ENCODE measurements at regions not wholly inside any gene's neighbourhood (a gene's known extent, or its start where the extent isn't known, plus 50 kb on each side); places are given as distances from the start of the nearest gene placed in this dataset.
A peak's percentile ranks its signal among the peaks of the same experiment; 100 is the strongest.
"Not testable (repeated sequence)": the region's sequence is repeated elsewhere in the genome, so short reads cannot be mapped to it uniquely, and the experiment has no call there.

- no peak for DNase-seq
Measured at GRCh38 chr7:113775804-113776203, 143.0 kb downstream of the PPP1R3A start.

GRCh38 chr7:113775401-113775800 lies 143.4 kb downstream of the PPP1R3A start:
- DNase-seq, result no peak

- no peak for DNase-seq
Measured at GRCh38 chr7:113774182-113774807, 144.5 kb downstream of the PPP1R3A start.

- no peak for DNase-seq
Measured at GRCh38 chr7:113770146-113770738, 148.6 kb downstream of the PPP1R3A start.

- DNase-seq, result no peak
Measured at GRCh38 chr7:113768387-113768786, 150.4 kb downstream of the PPP1R3A start.

- DNase-seq, result no peak
Measured at GRCh38 chr7:113764401-113765035, 154.3 kb downstream of the PPP1R3A start.

GRCh38 chr7:113763226-113763625 lies 155.6 kb downstream of the PPP1R3A start:
- no peak for DNase-seq

GRCh38 chr7:113756250-113756649 lies 162.6 kb downstream of the PPP1R3A start:
- no peak for DNase-seq

GRCh38 chr7:113752689-113753088 lies 166.1 kb downstream of the PPP1R3A start:
- no peak for DNase-seq

GRCh38 chr7:113752289-113752688 lies 166.5 kb downstream of the PPP1R3A start:
- no peak for DNase-seq

- DNase-seq, result no peak
Measured at GRCh38 chr7:113751547-113751946, 167.3 kb downstream of the PPP1R3A start.

GRCh38 chr7:113748385-113748784 lies 170.4 kb downstream of the PPP1R3A start:
- DNase-seq, result not testable (repeated sequence)

- DNase-seq, result not testable (repeated sequence)
Measured at GRCh38 chr7:113742946-113743431, 175.8 kb downstream of the PPP1R3A start.

GRCh38 chr7:113742377-113742776 lies 176.4 kb downstream of the PPP1R3A start:
- no peak for DNase-seq

- DNase-seq, result no peak
Measured at GRCh38 chr7:113731571-113731970, 187.2 kb downstream of the PPP1R3A start.

GRCh38 chr7:113730309-113730955 lies 188.4 kb downstream of the PPP1R3A start:
- no peak for DNase-seq

GRCh38 chr7:113727486-113727885 lies 191.3 kb downstream of the PPP1R3A start:
- no peak for DNase-seq

GRCh38 chr7:113722006-113722405 lies 196.8 kb downstream of the PPP1R3A start:
- no peak for DNase-seq

- DNase-seq, result no peak
Measured at GRCh38 chr7:113717739-113718138, 201.1 kb downstream of the PPP1R3A start.

- DNase-seq, result no peak
Measured at GRCh38 chr7:113715981-113716856, 202.6 kb downstream of the PPP1R3A start.

GRCh38 chr7:113715262-113715661 lies 203.5 kb downstream of the PPP1R3A start:
- DNase-seq, result no peak

GRCh38 chr7:113710310-113711096 lies 208.3 kb downstream of the PPP1R3A start:
- peak; percentile 64 for DNase-seq

Measured in CD4-positive, alpha-beta T cell treated with Interleukin-12 subunit alpha and Interleukin-12 subunit beta, for 1 hour (primary cell).